ENCODE measurements at regions not wholly inside any gene's neighbourhood (a gene's known extent, or its start where the extent isn't known, plus 50 kb on each side); places are given as distances from the start of the nearest gene placed in this dataset.

DNA sequence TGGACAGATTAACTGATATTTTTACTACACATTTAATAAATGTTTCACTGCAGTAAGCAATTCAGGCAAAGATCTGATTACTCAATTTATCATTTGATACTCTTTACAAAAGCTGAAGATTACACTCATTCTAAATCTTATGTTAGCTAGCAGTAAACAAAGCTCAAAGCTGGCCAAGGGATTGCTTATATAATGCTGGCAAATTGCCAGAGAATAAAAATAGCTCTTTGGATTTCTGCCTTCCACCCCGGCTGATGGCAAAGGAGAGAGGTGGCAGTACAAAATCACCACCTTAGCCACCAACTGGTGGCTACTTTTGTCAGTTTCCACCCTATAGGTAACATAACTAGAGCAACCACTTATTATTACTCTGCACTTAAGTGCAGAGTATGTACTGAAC lies 320.5 kb downstream of the FSIP2 start:
- DNase-seq (no peak), ATAC-seq (no peak)
- H3K36me3 ChIP-seq, result no peaks in the 10 kb centered on the region
- no peak overlapping the region for H3K4me3 ChIP-seq
- no peak overlapping the region for H3K27ac ChIP-seq
- no peaks in the 10 kb centered on the region for H3K9me3 ChIP-seq
- intact Hi-C loops (cut with DNase I), result no loop called here
- no peaks in the 10 kb centered on the region for H3K27me3 ChIP-seq (ENCODE audit: low read depth)
- TF ChIP-seq, protein P1, sequence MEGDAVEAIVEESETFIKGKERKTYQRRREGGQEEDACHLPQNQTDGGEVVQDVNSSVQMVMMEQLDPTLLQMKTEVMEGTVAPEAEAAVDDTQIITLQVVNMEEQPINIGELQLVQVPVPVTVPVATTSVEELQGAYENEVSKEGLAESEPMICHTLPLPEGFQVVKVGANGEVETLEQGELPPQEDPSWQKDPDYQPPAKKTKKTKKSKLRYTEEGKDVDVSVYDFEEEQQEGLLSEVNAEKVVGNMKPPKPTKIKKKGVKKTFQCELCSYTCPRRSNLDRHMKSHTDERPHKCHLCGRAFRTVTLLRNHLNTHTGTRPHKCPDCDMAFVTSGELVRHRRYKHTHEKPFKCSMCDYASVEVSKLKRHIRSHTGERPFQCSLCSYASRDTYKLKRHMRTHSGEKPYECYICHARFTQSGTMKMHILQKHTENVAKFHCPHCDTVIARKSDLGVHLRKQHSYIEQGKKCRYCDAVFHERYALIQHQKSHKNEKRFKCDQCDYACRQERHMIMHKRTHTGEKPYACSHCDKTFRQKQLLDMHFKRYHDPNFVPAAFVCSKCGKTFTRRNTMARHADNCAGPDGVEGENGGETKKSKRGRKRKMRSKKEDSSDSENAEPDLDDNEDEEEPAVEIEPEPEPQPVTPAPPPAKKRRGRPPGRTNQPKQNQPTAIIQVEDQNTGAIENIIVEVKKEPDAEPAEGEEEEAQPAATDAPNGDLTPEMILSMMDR (IDR thresholded peaks at IDR 0.05), result no peak
- H3K4me1 ChIP-seq, result peaks cover 9% of the 10 kb centered on the region

DNA sequence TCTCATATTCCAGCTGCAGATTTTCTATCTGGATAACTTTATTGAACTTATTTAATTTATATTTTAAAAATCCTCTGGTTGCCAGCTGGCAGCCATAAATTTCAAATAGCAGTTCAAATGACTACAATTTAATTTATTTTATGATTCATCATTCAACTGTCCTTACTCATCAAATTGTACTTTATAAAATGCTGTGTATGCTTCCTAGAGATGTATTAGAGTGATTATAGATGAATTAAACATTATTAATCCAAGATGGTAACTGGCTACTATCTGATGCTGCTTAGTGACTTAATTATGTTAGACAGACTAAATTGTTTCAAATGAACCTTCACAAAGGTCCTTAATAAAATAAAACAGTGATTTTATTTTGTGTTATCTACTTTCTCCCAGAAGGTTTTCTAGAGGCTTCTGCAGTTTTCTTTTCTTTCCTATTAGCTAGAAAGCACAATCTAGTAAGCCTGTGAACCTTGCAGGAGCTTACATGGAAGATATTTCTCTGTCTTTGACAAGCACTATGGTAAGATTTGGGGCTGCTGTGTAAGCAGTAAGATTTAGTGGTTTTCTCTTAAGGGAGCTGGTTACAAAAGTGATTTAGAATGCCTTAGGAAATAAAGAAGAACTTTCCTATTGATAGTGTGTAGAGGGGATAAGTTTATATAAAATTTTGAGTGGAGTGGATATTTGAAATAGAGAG lies 322.3 kb downstream of the FSIP2 start:
- Histone ChIP-seq H3K4me1 (peaks cover 9% of the 10 kb centered on the region), H3K36me3 (no peaks in the 10 kb centered on the region), H3K9me3 (no peaks in the 10 kb centered on the region), H3K27ac (no peak overlapping the region), H3K27me3 (ENCODE audit: low read depth) (no peaks in the 10 kb centered on the region), H3K4me3 (no peak overlapping the region)
- ATAC-seq, result no peak
- intact Hi-C loops (cut with DNase I), result no loop called here
- DNase-seq, result no peak
- TF ChIP-seq, protein P1 (IDR thresholded peaks at IDR 0.05), result no peak

DNA sequence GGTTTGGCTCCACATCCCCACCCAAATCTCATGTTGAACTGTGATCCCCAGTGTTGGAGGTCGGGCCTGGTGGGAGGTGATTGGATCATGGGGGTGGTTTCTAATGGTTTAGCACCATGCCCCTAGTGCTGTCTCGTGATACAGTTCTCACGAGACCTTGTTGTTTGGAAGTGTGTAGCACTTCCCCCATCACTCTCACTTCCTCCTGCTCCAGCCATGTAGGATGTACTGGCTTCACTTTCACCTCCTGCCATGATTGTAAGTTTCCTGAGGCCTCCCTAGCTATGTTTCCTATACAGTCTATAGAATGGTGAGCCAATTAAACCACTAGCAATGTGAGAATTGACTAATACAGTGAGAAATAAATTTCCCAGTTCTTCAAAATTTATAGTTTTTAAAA lies 325.9 kb downstream of the FSIP2 start:
- H3K36me3 ChIP-seq, result no peaks in the 10 kb centered on the region
- DNase-seq, result no peak
- no peak for ATAC-seq
- intact Hi-C loops (cut with DNase I), result no loop called here
- H3K4me1 ChIP-seq, result no peaks in the 10 kb centered on the region
- no peaks in the 10 kb centered on the region for H3K9me3 ChIP-seq
- TF ChIP-seq, protein P1 (IDR thresholded peaks at IDR 0.05), result no peak
- H3K4me3 ChIP-seq, result no peak overlapping the region
- H3K27ac ChIP-seq, result no peak overlapping the region
- H3K27me3 ChIP-seq (ENCODE audit: low read depth), result no peaks in the 10 kb centered on the region

DNA sequence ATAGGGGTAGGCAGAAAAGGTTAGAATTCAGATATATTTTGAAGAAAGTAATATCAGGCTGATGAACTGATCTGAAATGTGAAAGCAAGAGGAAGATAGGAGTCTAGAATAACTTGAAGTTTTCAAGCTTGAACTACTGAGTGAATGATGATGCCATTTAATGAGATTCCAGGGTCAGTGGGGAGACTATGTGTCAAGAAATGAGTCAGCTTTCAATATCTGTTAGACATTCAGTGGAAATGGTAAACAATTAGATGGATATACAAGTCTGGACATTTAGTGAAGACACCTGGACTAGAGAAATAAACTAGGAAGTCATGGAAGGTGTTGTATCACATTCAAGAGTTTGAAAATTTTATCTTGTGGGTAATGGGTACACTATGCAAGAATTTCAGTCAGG lies 326.9 kb downstream of the FSIP2 start:
- H3K36me3 ChIP-seq, result no peaks in the 10 kb centered on the region
- ATAC-seq (no peak), DNase-seq (no peak)
- intact Hi-C loops (cut with DNase I), result no loop called here
- TF ChIP-seq, protein P1 (IDR thresholded peaks at IDR 0.05), result no peak
- no peaks in the 10 kb centered on the region for H3K9me3 ChIP-seq
- H3K27ac ChIP-seq, result no peak overlapping the region
- no peaks in the 10 kb centered on the region for H3K4me1 ChIP-seq
- no peaks in the 10 kb centered on the region for H3K27me3 ChIP-seq (ENCODE audit: low read depth)
- H3K4me3 ChIP-seq, result no peak overlapping the region

DNA sequence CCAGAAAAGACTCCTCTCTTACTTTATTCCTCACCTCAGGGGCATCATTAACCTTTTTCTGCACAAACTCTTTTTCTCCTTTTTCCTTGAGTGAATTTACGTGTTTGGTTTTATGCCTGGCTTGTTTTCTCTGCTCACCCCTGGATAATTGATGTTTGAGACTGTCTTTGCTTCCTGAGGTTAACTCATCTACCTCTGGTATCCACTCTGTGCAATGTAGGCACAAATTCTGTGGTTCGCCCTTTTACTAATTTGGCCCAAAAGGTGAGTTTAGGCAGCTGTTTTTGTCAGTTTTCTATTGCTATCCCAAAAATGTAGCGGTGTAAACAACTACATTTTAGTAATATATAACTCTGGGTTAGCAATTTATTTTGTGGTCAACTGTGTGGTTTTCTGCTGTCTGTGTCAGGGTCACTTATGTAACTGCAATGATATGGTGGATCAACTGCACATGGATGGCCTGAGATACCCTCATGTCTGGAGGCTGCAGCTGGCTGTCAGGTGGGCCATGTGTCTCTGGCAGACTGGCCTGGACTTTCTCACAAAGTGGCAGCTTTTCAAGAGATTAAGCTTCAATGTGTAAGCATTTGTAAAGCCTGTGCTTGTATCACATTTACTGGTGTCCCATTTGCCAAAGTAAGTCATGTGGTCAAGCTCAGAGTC lies 329.7 kb downstream of the FSIP2 start:
- H3K4me3 ChIP-seq, result no peak overlapping the region
- intact Hi-C loops (cut with DNase I), result no loop called here
- TF ChIP-seq, protein P1 (IDR thresholded peaks at IDR 0.05), result no peak
- ATAC-seq (no peak), DNase-seq (no peak)
- no peaks in the 10 kb centered on the region for H3K27me3 ChIP-seq (ENCODE audit: low read depth)
- no peak overlapping the region for H3K27ac ChIP-seq
- no peaks in the 10 kb centered on the region for H3K36me3 ChIP-seq
- H3K4me1 ChIP-seq, result no peaks in the 10 kb centered on the region
- H3K9me3 ChIP-seq, result no peaks in the 10 kb centered on the region

All from lower lobe of right lung (tissue), 2 donors.